ENCODE measurements at regions not wholly inside any gene's neighbourhood (a gene's known extent, or its start where the extent isn't known, plus 50 kb on each side); places are given as distances from the start of the nearest gene placed in this dataset.
A peak's percentile ranks its signal among the peaks of the same experiment; 100 is the strongest.

- Histone ChIP-seq H3K4me1 (peaks cover 4 to 23% (median 8%) of the 10 kb centered on the region in 9 donors), H3K4me3 (no peak overlapping the region), H3K36me3 (no peaks in the 10 kb centered on the region), H3K9me3 (no peaks in the 10 kb centered on the region), H3K27ac (no peak overlapping the region), H3K27me3 (peaks cover 0 to 14% (median 5%) of the 10 kb centered on the region in 7 donors)
- ATAC-seq (peak in 1 of 8 donors; percentile 52), DNase-seq (no peak)
- TF ChIP-seq, protein P1, sequence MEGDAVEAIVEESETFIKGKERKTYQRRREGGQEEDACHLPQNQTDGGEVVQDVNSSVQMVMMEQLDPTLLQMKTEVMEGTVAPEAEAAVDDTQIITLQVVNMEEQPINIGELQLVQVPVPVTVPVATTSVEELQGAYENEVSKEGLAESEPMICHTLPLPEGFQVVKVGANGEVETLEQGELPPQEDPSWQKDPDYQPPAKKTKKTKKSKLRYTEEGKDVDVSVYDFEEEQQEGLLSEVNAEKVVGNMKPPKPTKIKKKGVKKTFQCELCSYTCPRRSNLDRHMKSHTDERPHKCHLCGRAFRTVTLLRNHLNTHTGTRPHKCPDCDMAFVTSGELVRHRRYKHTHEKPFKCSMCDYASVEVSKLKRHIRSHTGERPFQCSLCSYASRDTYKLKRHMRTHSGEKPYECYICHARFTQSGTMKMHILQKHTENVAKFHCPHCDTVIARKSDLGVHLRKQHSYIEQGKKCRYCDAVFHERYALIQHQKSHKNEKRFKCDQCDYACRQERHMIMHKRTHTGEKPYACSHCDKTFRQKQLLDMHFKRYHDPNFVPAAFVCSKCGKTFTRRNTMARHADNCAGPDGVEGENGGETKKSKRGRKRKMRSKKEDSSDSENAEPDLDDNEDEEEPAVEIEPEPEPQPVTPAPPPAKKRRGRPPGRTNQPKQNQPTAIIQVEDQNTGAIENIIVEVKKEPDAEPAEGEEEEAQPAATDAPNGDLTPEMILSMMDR (IDR thresholded peaks at IDR 0.05), result no peak
- intact Hi-C loops (cut with DNase I), result no loop called here
- 51 to 67% methylated on average over 2 of the region's 2 CpGs for WGBS, 2 donors
Measured at GRCh38 chr2:176614930-176615329, 345.7 kb downstream of the MTX2 start.

GRCh38 chr2:176619504-176619903, 350.3 kb downstream of the MTX2 start:
- 52 to 70% methylated on average over 6 of the region's 6 CpGs for WGBS, 2 donors
- Histone ChIP-seq H3K4me3 (no peak overlapping the region), H3K27me3 (peaks cover 0 to 42% (median 15%) of the 10 kb centered on the region in 7 donors), H3K27ac (no peak overlapping the region), H3K36me3 (no peaks in the 10 kb centered on the region), H3K9me3 (no peaks in the 10 kb centered on the region), H3K4me1 (peaks cover 0 to 8% (median 0%) of the 10 kb centered on the region in 9 donors)
- ATAC-seq (peak in 4 of 8 donors; percentile 55 to 72 (median 64)), DNase-seq (no peak)
- intact Hi-C loops (cut with DNase I), result no loop called here
- TF ChIP-seq, protein P1 (IDR thresholded peaks at IDR 0.05), result no peak

DNA sequence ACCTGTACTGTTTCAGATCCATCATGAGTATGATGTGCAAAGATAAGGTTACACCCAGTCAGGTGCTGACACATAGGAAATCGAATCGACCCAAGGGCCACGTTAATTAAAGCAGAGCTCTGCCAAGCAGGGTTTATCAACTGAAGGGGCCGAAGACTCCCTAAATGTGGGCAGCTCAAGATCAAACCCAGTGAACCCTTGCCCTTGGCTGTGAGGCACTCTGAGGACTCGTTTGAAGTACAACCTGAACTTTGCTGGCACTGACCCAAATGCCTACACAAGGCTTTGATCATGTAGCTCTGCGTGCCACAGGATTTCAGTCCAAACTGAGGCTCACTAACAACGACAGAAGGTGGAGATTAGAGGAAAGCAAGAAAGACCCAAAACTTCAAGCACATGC, 352.1 kb downstream of the MTX2 start:
- Histone ChIP-seq H3K27ac (no peak overlapping the region), H3K4me3 (no peak overlapping the region), H3K27me3 (peaks cover 0 to 59% (median 14%) of the 10 kb centered on the region in 7 donors), H3K4me1 (peaks cover 0 to 7% (median 0%) of the 10 kb centered on the region in 9 donors), H3K36me3 (no peaks in the 10 kb centered on the region), H3K9me3 (no peaks in the 10 kb centered on the region)
- intact Hi-C loops (cut with DNase I), result no loop called here
- ATAC-seq (no peak), DNase-seq (no peak)
- TF ChIP-seq, protein P1 (IDR thresholded peaks at IDR 0.05), result no peak
- 31 to 44% methylated on average over 7 of the region's 7 CpGs for WGBS, 2 donors

GRCh38 chr2:176622792-176623191, 353.6 kb downstream of the MTX2 start:
- peaks cover 0 to 68% (median 19%) of the 10 kb centered on the region in 7 donors for H3K27me3 ChIP-seq
- no peaks in the 10 kb centered on the region for H3K9me3 ChIP-seq
- H3K4me3 ChIP-seq, result no peak overlapping the region
- DNase-seq (no peak), ATAC-seq (no peak)
- no peaks in the 10 kb centered on the region for H3K36me3 ChIP-seq
- WGBS, 2 donors, result 90 to 94% methylated on average over 4 of the region's 4 CpGs
- H3K4me1 ChIP-seq, result peaks cover 0 to 7% (median 0%) of the 10 kb centered on the region in 9 donors
- intact Hi-C loops (cut with DNase I), result no loop called here
- TF ChIP-seq, protein P1 (IDR thresholded peaks at IDR 0.05), result no peak
- H3K27ac ChIP-seq, result no peak overlapping the region

All from heart right ventricle (tissue), 16 donors.